Transverse colon (tissue), 4 donors: ENCODE measurements at regions not wholly inside any gene's neighbourhood (a gene's known extent, or its start where the extent isn't known, plus 50 kb on each side); places are given as distances from the start of the nearest gene placed in this dataset.

ENCODE experiments used
- CTCF ChIP-seq, 5 experiments: fragments of 200-600 bp in 3 of 5; fragments of 450-650 bp in 2 of 5; sonication (generic) in 3 of 5; IDR thresholded peaks; 1 replicate in 2 of 5; 2 replicates in 3 of 5; pipeline ENCODE4 v1.5.1; 2016 to 2017; ENCODE audit warnings: antibody characterized with exemption in 5 of 5, inconsistent platforms in 3 of 5, mild to moderate bottlenecking in 2 of 5, moderate library complexity in 1 of 5
- EP300 ChIP-seq: sonication (generic); formaldehyde crosslinking; IDR thresholded peaks from one replicate; pipeline ENCODE4 v1.6.1; 2017; ENCODE audit warnings: antibody characterized with exemption, low read depth
- POLR2A ChIP-seq: fragments of 450-650 bp; IDR thresholded peaks from one replicate; pipeline ENCODE4 v1.6.1; 2016; ENCODE audit warnings: antibody characterized with exemption, mild to moderate bottlenecking, moderate library complexity
- POLR2AphosphoS5 ChIP-seq, 3 donors: sonication (generic); formaldehyde crosslinking; IDR thresholded peaks; one replicate each; pipeline ENCODE4 v1.6.1; 2016; ENCODE audit warnings: antibody characterized with exemption in 3 of 3

DNA sequence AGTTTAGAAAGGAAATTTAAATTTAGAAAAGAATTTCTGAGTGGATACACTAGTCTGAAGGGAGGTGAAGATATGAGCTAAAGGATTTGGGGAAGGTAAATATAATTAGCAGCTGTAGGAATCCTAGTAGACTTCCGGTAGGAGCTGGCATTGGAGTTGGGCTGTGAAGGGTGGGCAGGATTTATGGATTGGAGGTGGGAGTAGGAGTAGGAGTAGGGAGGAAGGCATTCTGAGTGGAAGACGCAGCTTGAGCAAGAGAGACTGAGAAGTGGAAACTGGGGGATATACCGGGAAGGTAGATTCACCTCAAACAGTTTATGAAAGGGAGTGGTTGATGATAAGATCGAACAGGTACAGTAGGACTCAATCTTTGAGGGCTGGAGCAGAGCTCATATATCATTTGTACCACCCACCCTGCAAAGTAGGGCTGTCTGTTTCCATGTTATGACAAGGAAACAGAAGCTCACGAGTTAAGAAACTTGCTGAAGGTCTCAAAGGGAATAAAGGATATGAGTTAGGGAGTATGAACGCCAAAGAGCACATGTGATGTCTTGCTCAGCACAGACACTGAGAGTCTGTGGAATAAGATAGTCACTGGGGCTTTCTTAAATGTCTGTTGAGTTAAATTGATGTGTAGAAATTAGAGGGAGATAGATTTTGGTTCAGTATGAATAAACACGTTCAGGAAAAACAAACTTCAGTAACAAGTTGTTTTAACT lies 81.6 kb downstream of the RPS24 start:
- TF ChIP-seq CTCF (IDR thresholded peaks at IDR 0.05) (no peak), EP300 (no peak), POLR2AphosphoS5 (IDR thresholded peaks at IDR 0.05) (no peak), POLR2A (no peak)
